ENCODE measurements at regions not wholly inside any gene's neighbourhood (a gene's known extent, or its start where the extent isn't known, plus 50 kb on each side); places are given as distances from the start of the nearest gene placed in this dataset.

DNA sequence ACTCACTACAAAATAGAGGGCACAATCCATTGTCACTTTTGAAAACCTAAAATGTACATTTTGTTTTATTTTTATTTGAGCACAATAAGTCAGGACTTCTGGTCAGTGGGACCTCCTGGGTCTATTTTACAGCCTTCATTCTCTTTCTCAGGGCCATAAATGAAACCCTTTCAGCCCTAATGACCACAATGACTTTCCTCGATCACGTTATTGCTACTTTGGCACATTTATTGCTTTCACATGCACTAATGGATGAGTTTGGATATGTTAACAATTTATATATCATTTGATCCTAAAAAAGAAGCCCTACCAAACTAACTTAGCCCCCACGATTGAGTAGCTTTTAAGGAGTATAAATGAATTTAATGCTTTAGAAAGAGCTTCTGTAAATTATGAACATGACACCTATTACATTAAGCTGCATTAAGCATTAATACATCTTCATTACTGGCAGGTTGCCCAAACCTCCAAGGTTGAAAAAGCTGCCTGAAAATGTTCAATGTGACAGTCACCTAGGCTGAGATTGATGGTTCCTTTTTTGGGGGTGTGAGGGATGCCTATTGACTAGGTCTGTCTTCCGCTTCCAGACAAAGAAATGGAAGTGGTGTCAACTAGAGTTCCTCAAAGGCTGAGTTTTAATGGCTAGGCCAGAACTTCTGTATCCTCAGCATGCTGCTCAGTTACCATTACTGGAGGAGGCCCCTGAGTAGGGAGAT, 296.4 kb downstream of the GPAT3 start:
- TF ChIP-seq CTCF (IDR thresholded peaks at IDR 0.05; ENCODE audit: extremely low read depth, missing control alignments), result no peak
- DNase-seq (ENCODE audit: low spot score), result no peak

GRCh38 chr4:83831588-83831987, 295.7 kb downstream of the GPAT3 start:
- no peak for DNase-seq (ENCODE audit: low spot score)
- TF ChIP-seq CTCF (IDR thresholded peaks at IDR 0.05; ENCODE audit: extremely low read depth, missing control alignments), result no peak

DNA sequence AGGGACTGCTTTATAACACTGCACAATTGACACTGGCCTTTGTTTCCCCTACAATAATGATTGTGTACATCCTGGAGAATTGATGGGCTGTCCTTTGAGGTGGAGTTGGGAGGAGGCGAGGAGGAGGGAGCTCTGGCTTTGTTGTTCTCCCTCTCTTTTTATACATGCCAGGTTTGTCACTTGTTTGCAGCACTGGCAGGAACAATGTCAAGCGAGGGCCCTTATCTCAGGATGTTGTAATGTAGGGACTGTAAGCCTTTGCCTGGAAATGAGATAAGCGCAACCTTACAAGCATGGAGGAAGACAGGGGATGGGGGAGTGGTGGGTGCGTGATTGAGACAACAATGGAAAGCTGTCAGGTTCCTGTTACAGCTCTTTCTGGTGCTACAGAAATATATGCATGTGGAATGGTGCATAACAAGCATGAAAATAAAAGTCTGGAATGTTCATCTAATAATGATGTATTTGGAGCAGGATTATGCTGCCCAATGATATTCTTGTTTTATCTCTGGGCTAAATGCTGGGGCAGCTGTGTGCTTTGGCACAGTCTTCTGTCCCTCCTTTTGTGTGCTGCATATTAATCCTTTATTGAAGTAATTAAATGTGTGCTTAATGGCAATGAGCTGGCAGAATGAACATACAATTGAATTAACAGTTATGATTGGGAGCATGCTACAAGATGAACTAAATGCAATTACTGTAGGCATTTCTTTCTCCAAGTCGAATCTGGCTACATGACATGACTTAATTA, 294.4 kb downstream of the GPAT3 start:
- DNase-seq (ENCODE audit: low spot score), result no peak
- no peak for TF ChIP-seq CTCF (IDR thresholded peaks at IDR 0.05; ENCODE audit: extremely low read depth, missing control alignments)

GRCh38 chr4:83828601-83829000, 292.7 kb downstream of the GPAT3 start:
- no peak for DNase-seq (ENCODE audit: low spot score)

GRCh38 chr4:83821493-83821892, 285.6 kb downstream of the GPAT3 start:
- TF ChIP-seq CTCF (IDR thresholded peaks at IDR 0.05; ENCODE audit: extremely low read depth, missing control alignments), result no peak
- no peak for DNase-seq (ENCODE audit: low spot score)

More at GRCh38 chr4:83828601-83829000, 292.7 kb downstream of the GPAT3 start:
- no peak for TF ChIP-seq CTCF (IDR thresholded peaks at IDR 0.05; ENCODE audit: extremely low read depth, missing control alignments)

GRCh38 chr4:83819582-83819981, 283.7 kb downstream of the GPAT3 start:
- no peak for TF ChIP-seq CTCF (IDR thresholded peaks at IDR 0.05; ENCODE audit: extremely low read depth, missing control alignments)
- DNase-seq (ENCODE audit: low spot score), result no peak

DNA sequence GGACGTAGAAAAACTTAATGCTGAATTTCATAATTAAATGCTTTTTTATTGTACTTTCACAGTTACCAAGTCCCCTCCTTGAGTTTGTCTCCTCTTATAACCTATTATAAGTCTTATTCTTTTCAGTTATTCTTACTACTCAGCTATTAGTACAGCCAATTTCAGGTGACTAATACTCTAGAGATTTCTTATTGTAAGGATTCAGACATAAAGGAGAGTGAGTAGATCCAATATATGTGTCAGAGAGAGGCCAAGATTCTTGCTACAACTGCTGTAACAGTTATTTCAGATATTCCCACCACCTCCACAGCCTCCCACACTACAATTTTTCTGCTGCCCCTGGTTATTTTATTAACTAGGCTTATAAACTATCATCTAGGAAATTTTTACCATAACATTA, 274.5 kb downstream of the GPAT3 start:
- DNase-seq (ENCODE audit: low spot score), result no peak
- no peak for TF ChIP-seq CTCF (IDR thresholded peaks at IDR 0.05; ENCODE audit: extremely low read depth, missing control alignments)
